SIG-M5 treated with dmso at 0.1 percent for 504 hours (cell line): ENCODE measurements at regions not wholly inside any gene's neighbourhood (a gene's known extent, or its start where the extent isn't known, plus 50 kb on each side); places are given as distances from the start of the nearest gene placed in this dataset.
A peak's percentile ranks its signal among the peaks of the same experiment; 100 is the strongest.

Experiments
- DNase-seq: peaks from one replicate; lab custom pipeline; 2025; ENCODE audit not compliant: unreplicated experiment; lab: John Stamatoyannopoulos, UW

DNA sequence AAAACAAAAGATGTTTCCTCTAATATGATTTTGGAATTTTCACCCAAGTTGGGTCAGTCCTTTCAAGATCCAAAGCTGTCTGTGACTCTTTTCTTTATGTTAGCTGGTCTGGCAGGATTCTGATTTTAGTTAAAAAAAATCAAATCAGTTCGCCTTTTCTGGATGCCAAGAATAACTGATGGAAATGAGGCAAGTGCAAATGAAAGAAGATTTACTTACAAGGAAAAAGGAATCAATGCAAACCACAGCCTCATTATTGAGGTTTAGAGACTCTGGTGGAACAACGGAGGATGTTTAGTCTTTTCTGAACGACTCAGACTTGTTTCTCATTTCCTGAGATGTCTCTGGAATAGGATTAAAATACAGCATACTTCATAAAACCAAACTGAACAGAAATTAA, 117.0 kb upstream of the DYRK2 start:
- DNase-seq: no peak

DNA sequence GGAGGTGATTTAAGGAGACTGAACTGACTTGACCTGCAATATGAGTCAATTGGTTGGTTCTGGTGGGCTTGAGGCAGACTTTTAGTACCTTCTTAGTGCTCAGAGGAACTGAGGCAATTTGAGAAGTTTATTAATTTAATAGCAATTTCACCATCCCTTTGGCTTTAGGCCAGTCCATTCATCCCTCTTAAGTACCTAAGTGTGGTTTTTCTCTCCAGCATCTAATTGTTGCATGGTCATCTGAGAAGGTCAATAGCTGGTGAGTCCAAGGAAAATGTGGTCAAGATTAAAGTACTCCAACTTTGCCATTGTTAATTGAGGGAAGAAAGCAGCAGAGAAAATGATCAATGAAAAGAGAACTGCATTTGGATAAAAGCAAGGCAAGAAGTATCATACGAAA, 115.4 kb upstream of the DYRK2 start:
- no peak for DNase-seq

DNA sequence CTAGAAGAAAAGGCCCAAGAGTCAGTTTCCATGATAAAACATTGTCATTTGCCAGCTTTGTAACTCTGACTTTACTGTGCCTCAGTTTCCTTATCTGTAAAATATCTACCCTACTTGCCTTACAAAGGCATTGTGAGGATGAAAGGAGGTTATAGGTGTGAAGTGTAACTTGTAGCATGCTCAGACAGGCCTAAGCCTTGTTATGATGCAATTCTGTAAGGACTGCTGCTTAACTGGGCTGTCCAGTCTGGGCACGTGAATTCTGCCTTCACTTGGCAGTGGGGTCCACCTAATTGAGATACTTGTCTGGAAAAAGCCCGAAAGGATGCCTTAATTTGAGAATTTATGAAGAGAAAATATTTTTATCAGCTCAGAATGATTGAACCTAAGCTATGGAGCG, 114.5 kb upstream of the DYRK2 start:
- DNase-seq: no peak

DNA sequence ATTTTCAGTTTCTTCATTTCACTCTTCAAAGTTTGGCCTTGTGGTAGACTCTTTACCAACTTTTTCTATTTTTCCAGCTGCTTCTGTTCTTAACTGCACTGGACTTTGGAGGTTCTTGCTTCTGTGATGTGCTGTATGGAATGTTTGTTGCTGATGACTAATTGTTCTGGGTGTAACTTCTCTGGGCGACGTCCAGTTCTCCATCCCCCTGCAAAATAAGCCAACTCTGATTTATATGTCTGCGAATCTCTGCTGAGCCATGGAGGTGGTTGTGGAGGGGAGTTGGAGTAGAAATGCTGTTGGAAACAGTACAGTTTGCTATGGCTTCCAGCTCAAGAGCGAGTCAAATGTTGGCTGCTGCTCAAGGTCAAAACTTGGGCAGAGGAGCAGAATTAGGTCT, 113.9 kb upstream of the DYRK2 start:
- no peak for DNase-seq

DNA sequence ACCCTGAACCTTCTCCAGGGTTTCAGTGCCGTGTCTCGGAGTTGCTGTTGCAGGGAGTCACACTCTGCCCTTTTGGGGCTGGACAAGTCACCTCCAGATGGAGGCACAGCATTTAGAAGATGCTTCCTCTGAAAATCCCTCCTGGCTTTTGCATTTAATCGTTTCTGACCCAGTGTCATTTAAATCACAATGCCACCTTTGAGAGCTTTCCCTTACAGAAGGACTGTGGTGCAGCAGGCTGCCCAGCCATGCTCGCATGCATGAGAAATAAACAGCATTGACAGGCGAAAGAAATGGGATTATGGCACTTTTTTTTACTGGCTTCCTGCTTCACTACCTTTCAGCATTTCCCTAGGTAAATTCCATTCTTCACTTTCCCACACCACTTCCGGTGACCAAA, 113.4 kb upstream of the DYRK2 start:
- no peak for DNase-seq

DNA sequence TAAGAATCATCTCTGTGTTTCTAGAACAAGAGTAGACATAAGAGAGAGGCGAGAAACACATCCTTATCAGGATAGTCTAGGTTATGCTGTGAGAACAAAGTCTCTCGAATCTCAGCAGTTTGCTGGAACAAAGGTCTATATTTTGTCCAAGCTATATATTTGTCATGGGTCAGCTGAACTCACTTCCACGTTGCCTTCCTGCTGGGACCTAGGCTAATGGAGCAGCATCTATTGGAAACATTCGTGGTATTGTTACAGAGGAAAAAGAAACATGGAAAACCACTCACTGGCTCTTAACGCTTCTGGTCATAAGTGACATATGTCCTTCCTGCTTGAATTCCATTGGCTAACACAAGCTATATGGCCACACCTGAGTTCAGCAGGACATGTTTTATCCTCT, 112.6 kb upstream of the DYRK2 start:
- no peak for DNase-seq

DNA sequence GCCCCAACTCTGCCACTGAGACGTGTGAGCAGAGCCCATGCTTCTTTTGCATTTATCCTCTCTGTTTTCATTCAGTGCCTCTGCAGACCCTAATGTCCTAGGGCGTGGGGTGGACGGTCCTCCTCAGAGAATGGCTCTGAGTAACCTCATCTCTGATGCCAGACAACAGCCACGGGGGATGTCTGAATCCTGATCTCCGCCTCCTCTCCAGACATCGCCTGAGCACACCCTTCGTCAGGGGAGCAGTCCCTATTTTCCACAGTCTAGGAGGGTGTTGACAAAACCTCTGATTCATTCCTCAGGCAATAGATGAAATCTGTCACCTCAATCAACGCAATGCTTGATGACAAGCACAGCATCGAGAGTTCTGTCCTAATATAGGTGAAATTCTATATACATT, 109.2 kb upstream of the DYRK2 start:
- no peak for DNase-seq

DNA sequence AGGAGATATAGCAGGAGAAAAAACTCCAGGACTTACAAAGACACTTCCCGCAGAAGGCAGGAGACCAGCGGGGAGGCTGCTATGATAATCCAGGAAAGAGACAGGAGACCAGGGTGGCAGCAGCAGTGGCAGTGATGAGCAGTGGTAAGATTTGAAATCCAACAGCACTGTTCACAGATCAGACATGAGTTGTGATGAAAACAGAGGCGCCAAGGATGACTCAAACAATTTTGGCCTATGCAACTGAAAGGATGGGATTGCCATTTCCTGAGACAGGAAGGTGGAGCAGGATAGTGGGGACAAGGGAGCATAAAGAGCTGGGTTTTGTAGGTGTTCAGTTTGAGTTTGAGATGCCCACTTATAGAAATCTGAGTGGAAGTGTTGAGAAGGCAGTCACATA, 108.6 kb upstream of the DYRK2 start:
- DNase-seq: no peak

DNA sequence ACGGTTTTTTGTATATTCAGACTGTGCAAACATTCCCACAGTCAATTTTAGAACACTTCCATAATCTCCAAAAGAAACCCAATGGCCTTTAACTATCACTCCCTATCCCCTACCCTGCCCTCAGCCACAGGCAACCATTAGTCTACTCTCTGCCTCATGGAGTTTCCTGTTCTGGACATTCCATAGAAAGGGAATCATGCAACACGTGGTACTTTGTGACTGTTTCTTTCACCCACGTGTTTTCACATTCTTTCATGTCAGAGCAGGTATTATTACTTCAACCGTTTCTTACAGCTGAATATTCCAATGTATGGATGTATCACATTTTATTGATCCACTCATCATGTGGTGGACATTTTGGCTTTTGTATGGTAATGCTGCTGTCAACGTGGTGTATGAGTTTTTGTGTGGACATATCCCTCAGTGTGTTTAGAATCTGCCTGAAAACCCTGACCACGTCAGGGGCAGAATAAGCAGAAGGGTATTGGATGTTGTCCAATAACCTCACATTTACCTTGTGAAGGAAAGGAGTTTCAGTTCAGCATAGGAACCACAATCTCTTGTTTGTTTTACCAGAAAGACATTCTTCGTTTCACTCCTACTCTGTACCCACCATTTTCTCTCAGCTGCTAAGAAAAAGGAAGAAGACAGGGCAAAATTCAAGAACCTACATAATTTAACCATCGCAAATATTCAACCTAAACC, 107.5 kb upstream of the DYRK2 start:
- no peak for DNase-seq

DNA sequence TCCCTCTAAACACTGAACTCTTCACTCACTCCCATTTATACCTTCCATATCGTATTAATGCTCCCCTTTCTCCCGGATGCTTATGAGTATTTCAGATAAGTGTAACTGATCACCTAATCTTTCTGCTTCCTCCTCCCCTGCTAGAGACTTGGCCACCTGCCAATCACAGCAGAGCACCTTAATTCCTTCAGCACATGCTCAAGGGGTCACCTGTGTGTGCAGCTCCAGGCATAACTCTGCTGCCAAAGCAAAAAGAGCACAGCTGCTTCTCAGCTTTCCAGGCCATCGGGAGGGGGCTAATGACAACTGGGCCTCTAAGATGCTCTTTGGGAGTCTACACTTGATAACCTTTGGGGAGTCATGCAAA, 106.9 kb upstream of the DYRK2 start:
- no peak for DNase-seq

DNA sequence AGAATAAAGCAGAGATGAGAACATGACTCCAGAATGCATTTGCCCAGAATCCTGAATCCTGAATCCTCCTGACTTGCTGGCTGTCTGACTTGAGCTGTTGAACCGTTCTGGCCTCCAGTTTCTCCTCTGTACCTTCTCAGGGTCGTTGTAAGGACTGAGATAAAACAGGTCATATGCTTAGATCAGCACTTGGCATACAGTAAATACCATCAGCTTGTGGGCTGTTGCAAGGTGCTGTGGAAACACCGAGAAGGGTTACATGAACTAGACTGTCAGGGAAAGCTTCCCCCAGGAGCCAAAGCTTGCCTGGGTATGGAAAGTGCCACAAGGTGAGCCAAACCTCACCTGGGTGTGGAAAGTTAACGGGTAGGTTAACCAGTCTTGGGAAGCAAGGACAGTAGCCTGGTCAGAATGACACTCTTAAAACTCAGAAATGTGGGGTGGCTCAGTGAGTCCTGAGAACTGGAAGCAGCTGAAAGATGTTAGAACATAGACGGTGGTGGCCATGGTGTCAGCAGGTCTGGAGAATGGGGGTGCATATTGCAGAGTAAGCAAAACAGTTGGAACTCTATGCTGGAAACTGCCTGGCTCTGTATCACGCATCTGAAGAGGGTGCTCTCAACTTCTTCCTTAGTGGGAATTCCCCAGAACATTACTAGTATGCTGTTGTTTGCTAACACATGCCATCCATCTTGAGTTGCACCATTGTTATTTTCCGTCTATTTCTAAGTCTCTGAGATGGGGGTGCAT, 105.3 kb upstream of the DYRK2 start:
- DNase-seq: no peak

DNA sequence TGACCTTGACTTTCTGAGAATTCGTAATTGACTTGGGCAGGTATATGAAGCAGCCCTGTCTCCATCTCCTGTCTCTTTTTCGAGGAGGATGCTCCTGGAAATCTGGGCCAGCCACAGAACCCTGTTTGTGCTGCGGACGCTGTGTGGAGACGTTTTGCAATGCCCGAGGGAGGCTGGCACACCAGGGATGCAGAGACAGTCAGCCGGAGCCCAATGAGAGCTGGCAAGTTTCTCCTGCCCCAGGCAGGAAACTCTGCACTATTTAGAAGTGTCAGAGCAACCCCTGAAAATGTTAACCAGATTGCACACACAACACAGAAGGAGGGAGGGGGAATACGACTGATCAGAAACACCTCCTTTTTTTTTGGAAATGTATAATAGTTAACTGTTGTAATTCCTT, 103.2 kb upstream of the DYRK2 start:
- no peak for DNase-seq

DNA sequence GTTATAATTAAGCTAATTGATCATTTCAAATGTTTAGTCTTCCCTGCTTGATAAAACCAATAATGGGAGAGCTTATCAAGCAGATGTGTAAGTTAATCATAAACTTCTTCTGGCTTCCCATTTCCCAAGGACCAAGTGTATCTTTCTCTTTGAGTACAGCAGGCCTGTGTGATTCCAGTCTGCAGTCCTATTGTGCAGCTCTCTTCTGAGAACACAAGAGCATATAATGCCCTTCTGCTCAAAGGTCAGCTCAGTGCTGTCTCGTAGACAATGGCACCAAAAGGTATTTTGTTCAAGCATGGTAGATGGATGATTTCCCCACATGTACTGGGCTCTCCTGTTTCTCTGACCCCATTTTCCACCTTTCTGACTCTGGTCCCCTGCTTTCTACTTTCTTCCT, 101.8 kb upstream of the DYRK2 start:
- DNase-seq: no peak

DNA sequence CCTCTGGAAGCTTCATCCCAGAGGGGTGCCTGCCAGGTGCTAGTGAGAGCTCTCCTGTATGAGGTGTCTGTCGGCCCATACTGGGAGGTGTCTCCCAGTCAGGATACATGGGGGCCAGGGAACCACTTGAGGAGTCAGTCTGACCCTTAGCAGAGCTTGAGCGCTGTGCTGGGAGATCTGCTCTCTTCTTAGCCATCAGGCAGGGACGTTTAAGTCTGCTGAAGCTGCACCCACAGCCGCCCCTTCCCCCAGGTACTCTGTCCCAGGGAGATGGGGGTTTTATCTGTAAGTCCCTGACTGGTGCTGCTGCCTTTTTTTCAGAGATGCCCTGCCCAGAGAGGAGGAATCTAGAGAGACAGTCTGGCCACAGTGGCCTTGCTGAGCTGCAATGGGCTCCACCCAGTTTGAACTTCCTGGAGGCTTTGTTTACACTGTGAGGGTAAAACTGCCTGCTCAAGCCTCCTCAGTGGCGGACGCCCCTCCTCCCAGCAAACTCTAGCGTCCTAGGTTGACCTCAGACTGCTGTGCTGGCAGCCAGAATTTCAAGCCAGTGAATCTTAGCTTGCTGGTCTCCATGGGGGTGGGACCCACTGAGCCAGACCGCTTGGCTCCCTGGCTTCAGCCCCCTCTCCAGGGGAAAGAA, 93.3 kb upstream of the DYRK2 start:
- peak; percentile 35 for DNase-seq

DNA sequence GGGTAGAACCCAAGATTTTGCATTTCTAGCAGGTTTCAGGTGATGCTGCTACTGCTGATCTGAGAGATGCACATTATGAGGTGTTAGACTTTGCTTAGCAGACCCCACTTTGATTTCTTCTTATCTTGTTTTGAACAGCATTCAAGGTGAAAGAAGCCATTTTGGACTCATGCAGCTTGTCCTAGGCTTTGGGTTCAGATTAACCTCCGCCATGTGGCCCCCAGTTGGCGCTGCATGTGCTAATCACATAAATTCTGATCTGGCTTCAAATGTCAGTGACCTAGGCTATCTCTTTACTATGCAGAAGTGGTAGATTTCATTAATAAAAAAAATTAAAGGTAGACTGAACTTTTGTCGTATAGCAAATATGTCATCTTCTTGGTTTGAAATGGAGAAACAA, 89.8 kb upstream of the DYRK2 start:
- no peak for DNase-seq

DNA sequence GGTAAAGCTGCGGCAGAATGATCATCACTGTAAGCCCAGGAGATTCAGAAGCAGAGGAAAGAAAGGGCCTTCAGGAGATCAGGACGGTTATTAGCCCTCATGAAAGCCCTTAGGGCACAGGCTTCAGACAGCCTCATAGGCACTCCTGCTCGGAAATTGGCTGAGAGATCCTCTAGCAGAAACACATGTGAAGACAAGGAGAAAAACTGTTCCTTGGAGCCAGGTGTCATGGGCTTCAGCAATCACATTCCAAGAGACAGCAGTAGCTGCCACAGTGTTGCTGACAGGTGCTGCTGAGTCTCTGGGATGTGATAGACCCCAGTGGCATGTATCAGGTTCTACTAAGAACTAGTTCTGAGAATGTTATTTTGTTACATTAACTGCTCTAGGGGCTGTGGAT, 88.8 kb upstream of the DYRK2 start:
- no peak for DNase-seq

DNA sequence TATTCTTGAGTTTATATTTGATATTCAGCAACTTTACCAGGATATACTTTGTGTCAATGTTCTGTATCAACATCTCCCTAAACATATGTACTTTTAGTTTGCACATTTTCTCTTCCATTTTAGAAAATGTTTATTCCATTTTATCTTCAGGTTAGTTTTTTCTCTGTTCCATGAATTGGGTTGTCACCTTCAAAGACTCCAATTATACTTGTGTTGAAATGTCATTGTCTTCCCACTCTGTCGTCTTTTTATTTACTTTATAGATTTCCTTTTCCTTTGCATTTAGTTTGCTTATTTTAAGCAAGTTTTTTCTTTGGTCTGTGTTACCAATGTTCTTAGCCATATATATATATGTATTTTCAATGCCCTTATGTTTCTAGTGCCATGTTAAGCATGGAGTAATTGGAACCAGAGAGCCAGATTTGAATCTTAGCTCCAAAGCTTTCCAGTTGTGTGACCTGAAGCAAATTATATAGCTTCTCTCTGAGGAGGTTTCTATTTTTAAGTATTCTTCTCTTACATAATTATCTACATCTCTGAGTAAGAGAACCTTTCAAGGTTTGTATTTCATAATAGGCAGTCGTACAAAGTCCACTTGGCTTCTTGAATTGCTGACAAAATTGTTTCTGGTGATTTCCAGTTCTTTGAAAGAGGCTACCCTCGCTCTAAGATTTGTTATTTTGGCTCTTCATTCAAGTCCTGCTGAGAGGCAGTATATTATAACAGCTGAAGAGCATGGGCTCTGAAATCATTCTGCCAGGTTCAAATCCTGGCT, 85.8 kb upstream of the DYRK2 start:
- DNase-seq: no peak

DNA sequence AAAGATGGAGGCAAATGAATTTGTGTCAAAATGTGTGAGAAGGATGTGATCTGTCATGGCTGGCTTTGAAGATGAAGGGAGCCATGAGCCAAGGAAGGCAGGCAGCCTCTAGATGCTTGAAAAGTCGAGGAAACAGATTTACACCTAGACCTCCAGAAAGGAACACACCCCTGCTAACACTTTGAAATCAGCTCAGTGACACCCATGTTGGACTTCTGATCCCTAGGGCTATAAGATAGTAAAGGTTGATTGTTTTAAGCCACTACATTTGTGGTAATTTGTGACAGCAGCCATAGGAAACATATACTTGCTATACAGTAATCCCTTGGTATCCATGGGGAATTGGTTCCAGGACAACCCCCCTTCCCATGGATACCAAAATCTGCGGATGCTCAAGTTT, 80.5 kb upstream of the DYRK2 start:
- no peak for DNase-seq

DNA sequence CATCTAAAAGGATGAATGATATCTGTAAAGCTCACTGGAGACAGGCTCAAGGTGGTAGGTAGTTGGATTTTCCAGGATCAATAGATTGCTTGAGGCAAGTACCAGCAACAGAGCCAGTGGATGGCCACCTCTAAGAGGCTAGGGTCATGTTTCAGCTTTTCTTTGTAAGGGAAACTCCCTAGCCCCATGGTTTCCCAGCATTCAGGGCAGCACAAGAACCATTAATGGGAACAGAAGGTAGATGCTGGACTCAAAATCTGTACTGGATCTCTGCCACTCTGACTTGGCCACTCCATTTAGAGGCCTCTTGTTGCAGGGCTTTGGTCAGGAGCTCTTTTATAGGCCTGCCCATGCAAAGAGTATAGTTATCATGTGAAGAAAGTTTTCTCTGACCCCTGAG, 76.1 kb upstream of the DYRK2 start:
- no peak for DNase-seq

DNA sequence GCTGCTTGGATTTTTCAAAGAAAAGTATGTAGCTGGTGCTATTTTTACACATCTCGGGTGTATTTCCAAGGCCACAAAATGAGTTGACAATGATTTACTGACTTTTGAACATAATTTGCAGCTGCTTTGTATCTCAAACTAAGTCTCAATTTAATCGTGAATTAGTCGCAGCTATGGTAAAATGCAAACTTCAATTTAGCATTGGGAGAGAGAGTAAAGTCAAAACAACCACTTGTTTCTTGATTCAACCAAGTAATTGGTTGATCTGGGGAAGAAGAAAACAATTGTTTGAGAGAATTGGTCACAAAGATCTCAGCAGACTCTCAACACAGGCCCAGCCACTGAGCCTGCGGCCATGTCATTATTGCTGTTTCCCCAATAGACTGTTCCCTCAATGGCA, 75.0 kb upstream of the DYRK2 start:
- no peak for DNase-seq

DNA sequence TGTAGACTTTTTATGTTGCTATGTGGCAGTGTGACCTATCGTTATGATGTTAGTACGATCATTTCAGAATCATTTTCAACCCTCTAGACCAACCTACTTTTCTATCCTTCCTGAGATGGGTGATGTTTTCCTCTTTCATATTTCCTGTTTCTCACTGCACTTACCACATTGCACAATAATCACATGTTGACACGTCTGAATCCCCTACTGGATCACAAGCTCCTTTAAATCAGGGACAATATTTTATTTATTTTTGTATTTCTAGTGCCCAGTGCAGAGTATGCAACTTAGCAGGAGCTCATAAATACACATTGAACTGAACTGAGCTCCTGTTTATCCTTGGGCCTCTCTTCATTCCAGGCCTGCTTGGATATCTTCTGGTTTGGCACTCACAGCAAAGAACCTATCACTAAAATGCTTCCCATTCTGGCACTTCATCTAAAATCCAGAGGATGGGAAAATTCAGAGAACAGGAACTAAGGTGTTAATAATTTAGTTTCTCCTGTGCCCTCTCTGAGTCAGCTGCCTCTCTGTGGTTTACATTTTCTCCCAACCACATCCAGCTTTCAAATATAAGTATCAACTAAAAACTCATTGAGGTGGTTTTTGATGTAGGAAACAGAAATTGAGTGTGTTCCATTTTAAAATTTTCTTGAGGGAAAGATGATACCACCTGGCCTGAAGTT, 69.4 kb upstream of the DYRK2 start:
- DNase-seq: peak; percentile 1
